ENCODE measurements at regions not wholly inside any gene's neighbourhood (a gene's known extent, or its start where the extent isn't known, plus 50 kb on each side); places are given as distances from the start of the nearest gene placed in this dataset.
A peak's percentile ranks its signal among the peaks of the same experiment; 100 is the strongest.
"Not testable (repeated sequence)": the region's sequence is repeated elsewhere in the genome, so short reads cannot be mapped to it uniquely, and the experiment has no call there.

DNA sequence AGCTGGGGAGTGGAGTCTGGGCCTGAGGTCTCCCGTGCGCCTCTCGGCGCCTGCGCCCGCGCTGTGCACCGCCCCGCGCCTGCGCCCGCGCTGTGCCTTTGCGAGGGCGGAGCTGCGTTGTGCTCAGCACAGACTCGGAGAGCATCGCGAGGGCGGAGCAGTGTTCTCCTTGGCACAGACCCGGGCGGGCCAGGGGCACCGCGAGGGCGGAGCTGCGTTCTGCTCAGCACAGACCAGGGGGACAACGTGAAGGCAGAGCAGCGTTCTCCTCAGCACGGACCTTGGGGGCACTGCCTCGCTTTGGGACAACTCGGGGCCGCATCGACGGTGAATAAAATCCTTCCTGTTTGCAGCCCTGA is 2968.4 kb downstream of the RPIA start:
- not testable (repeated sequence) for DNase-seq (ENCODE audit: low read depth)
- peak overlapping the region; percentile 41 for H3K4me3 ChIP-seq (ENCODE audit: control insufficient read depth, low read depth, low read length)

- not testable (repeated sequence) for H3K4me3 ChIP-seq (ENCODE audit: control insufficient read depth, low read depth, low read length); DNase-seq (ENCODE audit: low read depth)
Measured at GRCh38 chr2:91667341-91667740, 2975.9 kb downstream of the RPIA start.

GRCh38 chr2:91685541-91685940 is 2994.1 kb downstream of the RPIA start:
- not testable (repeated sequence) for DNase-seq (ENCODE audit: low read depth); H3K4me3 ChIP-seq (ENCODE audit: control insufficient read depth, low read depth, low read length)

GRCh38 chr2:91686046-91686445 is 2994.6 kb downstream of the RPIA start:
- not testable (repeated sequence) for H3K4me3 ChIP-seq (ENCODE audit: control insufficient read depth, low read depth, low read length); DNase-seq (ENCODE audit: low read depth)

Data from AG09309 (cell line).